Epithelial cell of esophagus (primary cell): ENCODE measurements at regions not wholly inside any gene's neighbourhood (a gene's known extent, or its start where the extent isn't known, plus 50 kb on each side); places are given as distances from the start of the nearest gene placed in this dataset.

Source experiments
- DNase-seq: peaks from one replicate; pipeline ENCODE4 v3.0.0; 2010; ENCODE audit warnings: low read depth
- H3K4me3 ChIP-seq: 2 replicates; pipeline ENCODE4 v1.5.1; 2011; ENCODE audit warnings: mild to moderate bottlenecking, low read length, control low read depth
- CTCF ChIP-seq: IDR thresholded peaks from 2 replicates; pipeline ENCODE4 v1.5.1; 2011; ENCODE audit warnings: low read depth, mild to moderate bottlenecking, low read length, control low read depth, inconsistent platforms; ENCODE audit not compliant: insufficient read depth; ENCODE audit errors: missing control alignments

GRCh38 chr18:22342625-22343024 is 75.1 kb downstream of the CTAGE1 start:
- peak; percentile 23 for DNase-seq
- H3K4me3 ChIP-seq, result no peak overlapping the region
- TF ChIP-seq CTCF, result no peak

- no peak for DNase-seq
- TF ChIP-seq CTCF, result no peak
- no peak overlapping the region for H3K4me3 ChIP-seq
Measured at GRCh38 chr18:22340331-22340730, 77.4 kb downstream of the CTAGE1 start.

GRCh38 chr18:22339913-22340312 is 77.8 kb downstream of the CTAGE1 start:
- TF ChIP-seq CTCF, result no peak
- no peak overlapping the region for H3K4me3 ChIP-seq
- no peak for DNase-seq

GRCh38 chr18:22337833-22338232 is 79.9 kb downstream of the CTAGE1 start:
- H3K4me3 ChIP-seq, result no peak overlapping the region
- no peak for DNase-seq
- TF ChIP-seq CTCF, result no peak

- DNase-seq, result no peak
- no peak for TF ChIP-seq CTCF
- no peak overlapping the region for H3K4me3 ChIP-seq
Measured at GRCh38 chr18:22337306-22337705, 80.4 kb downstream of the CTAGE1 start.

- TF ChIP-seq CTCF, result no peak
- H3K4me3 ChIP-seq, result no peak overlapping the region
- DNase-seq, result no peak
Measured at GRCh38 chr18:22336406-22336805, 81.3 kb downstream of the CTAGE1 start.

- no peak for DNase-seq
- H3K4me3 ChIP-seq, result no peak overlapping the region
- no peak for TF ChIP-seq CTCF
Measured at GRCh38 chr18:22335731-22336198, 82.0 kb downstream of the CTAGE1 start.
